ENCODE measurements at regions not wholly inside any gene's neighbourhood (a gene's known extent, or its start where the extent isn't known, plus 50 kb on each side); places are given as distances from the start of the nearest gene placed in this dataset.

- no peaks in the 10 kb centered on the region for H3K9me3 ChIP-seq (ENCODE audit: control insufficient read depth in 1 of 2, low read length in 2 of 2)
- no peak overlapping the region for H3K4me3 ChIP-seq (ENCODE audit: low read depth in 1 of 2, low read length in 2 of 2)
- no peaks in the 10 kb centered on the region for H3K36me3 ChIP-seq (ENCODE audit: control insufficient read depth in 1 of 2, insufficient read depth in 2 of 2, low read length in 2 of 2)
- H3K9ac ChIP-seq (ENCODE audit: low read depth in 1 of 2, low read length in 2 of 2) = no peak overlapping the region
- H3K4me1 ChIP-seq (ENCODE audit: control insufficient read depth in 1 of 2, insufficient read depth in 2 of 2, low read length in 2 of 2) = peaks cover 0 to 5% of the 10 kb centered on the region in 2 donors
- H3K27me3 ChIP-seq (ENCODE audit: control insufficient read depth in 1 of 2, insufficient read depth in 2 of 2, low read length in 2 of 2) = peaks cover 0 to 8% of the 10 kb centered on the region in 2 donors
- no peak overlapping the region for H3K27ac ChIP-seq (ENCODE audit: low read depth, low read length)
These were observed 127.2 kb downstream of the AXIN2 start for GRCh38 chr17:65434251-65434650.

DNA sequence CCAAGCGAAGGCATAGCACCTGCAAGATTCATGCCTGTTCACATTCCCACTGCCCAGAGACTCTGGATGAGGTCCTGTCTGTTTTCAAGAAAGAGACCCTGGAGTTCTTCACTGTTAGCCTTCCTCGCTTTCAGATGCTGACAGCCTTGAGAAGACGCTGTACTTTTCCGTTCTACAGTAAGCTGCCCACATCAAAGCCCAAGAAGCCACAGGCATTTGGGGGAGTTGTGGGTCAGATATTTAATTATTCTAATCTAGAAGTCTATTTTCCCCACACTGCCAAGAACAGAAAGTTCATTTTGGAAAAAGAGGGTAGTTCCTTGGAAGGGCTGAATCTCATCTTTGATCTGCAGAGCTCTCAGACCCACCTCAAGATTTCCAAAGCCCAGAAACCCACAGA lies 127.9 kb downstream of the AXIN2 start:
- no peak overlapping the region for H3K4me3 ChIP-seq (ENCODE audit: low read depth in 1 of 2, low read length in 2 of 2)
- H3K36me3 ChIP-seq (ENCODE audit: control insufficient read depth in 1 of 2, insufficient read depth in 2 of 2, low read length in 2 of 2) = no peaks in the 10 kb centered on the region
- no peaks in the 10 kb centered on the region for H3K9me3 ChIP-seq (ENCODE audit: control insufficient read depth in 1 of 2, low read length in 2 of 2)
- no peak overlapping the region for H3K9ac ChIP-seq (ENCODE audit: low read depth in 1 of 2, low read length in 2 of 2)
- H3K4me1 ChIP-seq (ENCODE audit: control insufficient read depth in 1 of 2, insufficient read depth in 2 of 2, low read length in 2 of 2) = no peaks in the 10 kb centered on the region
- H3K27ac ChIP-seq (ENCODE audit: low read depth, low read length) = no peak overlapping the region
- H3K27me3 ChIP-seq (ENCODE audit: control insufficient read depth in 1 of 2, insufficient read depth in 2 of 2, low read length in 2 of 2) = peaks cover 0 to 2% of the 10 kb centered on the region in 2 donors

DNA sequence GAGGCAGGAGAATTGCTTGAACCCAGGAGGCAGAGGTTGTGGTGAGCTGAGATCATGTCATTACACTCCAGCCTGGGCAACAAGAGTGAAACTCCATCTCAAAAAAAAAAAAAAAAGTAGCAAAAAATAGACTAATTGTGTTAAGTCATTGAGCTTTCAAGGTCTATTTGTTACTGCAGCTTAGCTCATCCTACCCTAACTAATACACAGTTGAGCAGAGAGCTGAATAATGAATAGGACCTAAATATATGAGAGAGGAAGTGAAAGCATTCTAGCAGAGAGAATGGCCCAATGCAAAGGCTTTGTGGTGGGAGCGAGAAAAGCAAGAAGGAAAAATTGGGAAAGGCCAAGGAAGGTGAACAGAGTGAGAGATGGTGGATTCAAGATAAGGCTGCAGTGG lies 128.3 kb downstream of the AXIN2 start:
- Histone ChIP-seq H3K9ac (ENCODE audit: low read depth in 1 of 2, low read length in 2 of 2) (no peak overlapping the region), H3K4me1 (ENCODE audit: control insufficient read depth in 1 of 2, insufficient read depth in 2 of 2, low read length in 2 of 2) (no peaks in the 10 kb centered on the region), H3K27ac (ENCODE audit: low read depth, low read length) (no peak overlapping the region), H3K36me3 (ENCODE audit: control insufficient read depth in 1 of 2, insufficient read depth in 2 of 2, low read length in 2 of 2) (no peaks in the 10 kb centered on the region), H3K27me3 (ENCODE audit: control insufficient read depth in 1 of 2, insufficient read depth in 2 of 2, low read length in 2 of 2) (no peaks in the 10 kb centered on the region), H3K4me3 (ENCODE audit: low read depth in 1 of 2, low read length in 2 of 2) (no peak overlapping the region), H3K9me3 (ENCODE audit: control insufficient read depth in 1 of 2, low read length in 2 of 2) (no peaks in the 10 kb centered on the region)

DNA sequence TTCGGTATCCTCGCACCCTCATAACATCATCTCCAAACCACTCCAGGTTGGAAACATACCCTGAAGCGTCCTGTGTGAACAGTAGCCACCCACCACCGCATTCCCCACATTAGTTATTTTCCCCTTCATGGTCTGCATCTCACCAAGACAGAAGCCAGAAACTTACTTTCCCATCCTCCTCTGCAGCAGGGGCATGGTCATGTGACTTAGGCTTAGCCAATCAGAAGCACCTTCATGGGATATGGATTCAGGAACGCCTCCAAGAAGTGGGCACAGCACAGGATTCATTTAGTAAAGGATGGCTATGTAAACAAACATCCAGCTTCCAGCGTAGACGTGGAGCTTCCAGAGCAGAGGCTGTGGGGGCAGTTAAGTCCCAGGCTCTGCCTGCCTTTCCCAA lies 130.3 kb downstream of the AXIN2 start:
- Histone ChIP-seq H3K27me3 (ENCODE audit: control insufficient read depth in 1 of 2, insufficient read depth in 2 of 2, low read length in 2 of 2) (no peaks in the 10 kb centered on the region), H3K27ac (ENCODE audit: low read depth, low read length) (no peak overlapping the region), H3K4me1 (ENCODE audit: control insufficient read depth in 1 of 2, insufficient read depth in 2 of 2, low read length in 2 of 2) (no peaks in the 10 kb centered on the region), H3K9me3 (ENCODE audit: control insufficient read depth in 1 of 2, low read length in 2 of 2) (no peaks in the 10 kb centered on the region), H3K9ac (ENCODE audit: low read depth in 1 of 2, low read length in 2 of 2) (no peak overlapping the region), H3K4me3 (ENCODE audit: low read depth in 1 of 2, low read length in 2 of 2) (no peak overlapping the region), H3K36me3 (ENCODE audit: control insufficient read depth in 1 of 2, insufficient read depth in 2 of 2, low read length in 2 of 2) (no peaks in the 10 kb centered on the region)

- H3K9ac ChIP-seq (ENCODE audit: low read depth in 1 of 2, low read length in 2 of 2) = no peak overlapping the region
- no peaks in the 10 kb centered on the region for H3K9me3 ChIP-seq (ENCODE audit: control insufficient read depth in 1 of 2, low read length in 2 of 2)
- no peaks in the 10 kb centered on the region for H3K27me3 ChIP-seq (ENCODE audit: control insufficient read depth in 1 of 2, insufficient read depth in 2 of 2, low read length in 2 of 2)
- no peak overlapping the region for H3K4me3 ChIP-seq (ENCODE audit: low read depth in 1 of 2, low read length in 2 of 2)
- H3K4me1 ChIP-seq (ENCODE audit: control insufficient read depth in 1 of 2, insufficient read depth in 2 of 2, low read length in 2 of 2) = no peaks in the 10 kb centered on the region
- H3K36me3 ChIP-seq (ENCODE audit: control insufficient read depth in 1 of 2, insufficient read depth in 2 of 2, low read length in 2 of 2) = no peaks in the 10 kb centered on the region
- no peak overlapping the region for H3K27ac ChIP-seq (ENCODE audit: low read depth, low read length)
These were observed 131.1 kb downstream of the AXIN2 start for GRCh38 chr17:65430209-65430833.

DNA sequence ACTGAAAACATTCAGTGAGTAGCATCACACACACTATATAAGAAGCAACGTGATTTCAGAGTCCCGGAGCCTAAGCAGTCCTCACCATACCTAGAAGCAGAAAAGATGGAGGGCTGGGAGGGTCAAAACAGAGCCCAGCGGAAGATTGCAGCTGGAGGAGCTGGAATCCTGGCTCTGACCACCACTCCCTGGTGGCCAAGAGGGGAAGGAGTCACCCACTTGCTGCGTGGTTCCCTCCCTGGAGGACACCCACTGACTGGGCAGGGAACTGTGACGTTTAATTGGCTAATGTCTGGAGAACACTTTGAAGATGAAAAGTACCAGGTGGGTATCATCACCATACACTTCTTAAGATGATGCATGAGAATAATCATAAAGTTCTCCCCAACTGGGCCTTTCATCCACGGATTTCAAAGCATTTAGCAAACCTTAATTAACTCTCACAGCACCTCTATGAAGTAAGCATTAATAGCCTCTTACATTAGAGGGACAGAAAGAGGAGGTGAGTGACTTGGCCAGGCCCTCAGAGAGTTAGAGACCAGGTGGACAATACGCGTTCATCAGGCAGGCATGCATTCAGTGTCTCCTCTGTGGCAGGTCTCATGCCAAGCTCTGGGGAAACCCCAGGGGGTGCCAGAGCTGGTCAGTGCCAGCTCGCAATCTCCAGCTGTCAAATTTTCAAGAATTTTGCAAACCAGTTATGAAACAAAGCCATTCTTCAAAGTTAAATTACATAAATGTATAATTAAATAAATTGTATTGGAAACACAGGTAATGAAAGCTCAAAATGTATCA lies 137.9 kb downstream of the AXIN2 start:
- Histone ChIP-seq H3K4me1 (ENCODE audit: control insufficient read depth in 1 of 2, insufficient read depth in 2 of 2, low read length in 2 of 2) (no peaks in the 10 kb centered on the region), H3K4me3 (ENCODE audit: low read depth in 1 of 2, low read length in 2 of 2) (no peak overlapping the region), H3K9ac (ENCODE audit: low read depth in 1 of 2, low read length in 2 of 2) (no peak overlapping the region), H3K27me3 (ENCODE audit: control insufficient read depth in 1 of 2, insufficient read depth in 2 of 2, low read length in 2 of 2) (no peaks in the 10 kb centered on the region), H3K36me3 (ENCODE audit: control insufficient read depth in 1 of 2, insufficient read depth in 2 of 2, low read length in 2 of 2) (no peaks in the 10 kb centered on the region), H3K27ac (ENCODE audit: low read depth, low read length) (no peak overlapping the region), H3K9me3 (ENCODE audit: control insufficient read depth in 1 of 2, low read length in 2 of 2) (no peaks in the 10 kb centered on the region)

- H3K4me1 ChIP-seq (ENCODE audit: control insufficient read depth in 1 of 2, insufficient read depth in 2 of 2, low read length in 2 of 2) = no peaks in the 10 kb centered on the region
- no peak overlapping the region for H3K27ac ChIP-seq (ENCODE audit: low read depth, low read length)
- H3K36me3 ChIP-seq (ENCODE audit: control insufficient read depth in 1 of 2, insufficient read depth in 2 of 2, low read length in 2 of 2) = no peaks in the 10 kb centered on the region
- H3K9me3 ChIP-seq (ENCODE audit: control insufficient read depth in 1 of 2, low read length in 2 of 2) = no peaks in the 10 kb centered on the region
- H3K4me3 ChIP-seq (ENCODE audit: low read depth in 1 of 2, low read length in 2 of 2) = no peak overlapping the region
- H3K27me3 ChIP-seq (ENCODE audit: control insufficient read depth in 1 of 2, insufficient read depth in 2 of 2, low read length in 2 of 2) = no peaks in the 10 kb centered on the region
- H3K9ac ChIP-seq (ENCODE audit: low read depth in 1 of 2, low read length in 2 of 2) = no peak overlapping the region
These were observed 142.8 kb downstream of the AXIN2 start for GRCh38 chr17:65418622-65419021.

GRCh38 chr17:65417406-65418221 lies 143.8 kb downstream of the AXIN2 start:
- no peaks in the 10 kb centered on the region for H3K27me3 ChIP-seq (ENCODE audit: control insufficient read depth in 1 of 2, insufficient read depth in 2 of 2, low read length in 2 of 2)
- no peak overlapping the region for H3K9ac ChIP-seq (ENCODE audit: low read depth in 1 of 2, low read length in 2 of 2)
- no peak overlapping the region for H3K4me3 ChIP-seq (ENCODE audit: low read depth in 1 of 2, low read length in 2 of 2)
- no peaks in the 10 kb centered on the region for H3K36me3 ChIP-seq (ENCODE audit: control insufficient read depth in 1 of 2, insufficient read depth in 2 of 2, low read length in 2 of 2)
- H3K9me3 ChIP-seq (ENCODE audit: control insufficient read depth in 1 of 2, low read length in 2 of 2) = no peaks in the 10 kb centered on the region
- H3K4me1 ChIP-seq (ENCODE audit: control insufficient read depth in 1 of 2, insufficient read depth in 2 of 2, low read length in 2 of 2) = no peaks in the 10 kb centered on the region
- no peak overlapping the region for H3K27ac ChIP-seq (ENCODE audit: low read depth, low read length)

DNA sequence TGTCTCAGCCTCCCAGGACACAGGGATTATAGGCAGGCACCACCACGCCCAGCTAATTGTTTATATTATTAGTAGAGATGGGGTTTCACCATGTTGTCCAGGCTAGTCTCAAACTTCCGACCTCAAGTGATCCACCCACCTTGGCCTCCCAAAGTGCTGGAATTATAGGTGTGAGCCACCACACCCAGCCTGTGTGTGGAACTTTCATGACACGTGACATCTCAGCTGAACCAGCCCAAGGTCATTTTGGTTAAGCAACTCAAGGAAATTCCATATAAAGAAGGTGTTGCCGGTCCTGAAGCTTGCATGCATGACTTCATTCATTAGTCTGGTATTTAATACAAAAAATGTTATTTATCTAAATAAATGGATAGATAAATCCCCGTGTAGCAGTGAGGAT lies 145.5 kb downstream of the AXIN2 start:
- Histone ChIP-seq H3K27ac (ENCODE audit: low read depth, low read length) (no peak overlapping the region), H3K27me3 (ENCODE audit: control insufficient read depth in 1 of 2, insufficient read depth in 2 of 2, low read length in 2 of 2) (no peaks in the 10 kb centered on the region), H3K9ac (ENCODE audit: low read depth in 1 of 2, low read length in 2 of 2) (no peak overlapping the region), H3K36me3 (ENCODE audit: control insufficient read depth in 1 of 2, insufficient read depth in 2 of 2, low read length in 2 of 2) (no peaks in the 10 kb centered on the region), H3K9me3 (ENCODE audit: control insufficient read depth in 1 of 2, low read length in 2 of 2) (peaks cover 0 to 9% of the 10 kb centered on the region in 2 donors), H3K4me1 (ENCODE audit: control insufficient read depth in 1 of 2, insufficient read depth in 2 of 2, low read length in 2 of 2) (no peaks in the 10 kb centered on the region), H3K4me3 (ENCODE audit: low read depth in 1 of 2, low read length in 2 of 2) (no peak overlapping the region)

DNA sequence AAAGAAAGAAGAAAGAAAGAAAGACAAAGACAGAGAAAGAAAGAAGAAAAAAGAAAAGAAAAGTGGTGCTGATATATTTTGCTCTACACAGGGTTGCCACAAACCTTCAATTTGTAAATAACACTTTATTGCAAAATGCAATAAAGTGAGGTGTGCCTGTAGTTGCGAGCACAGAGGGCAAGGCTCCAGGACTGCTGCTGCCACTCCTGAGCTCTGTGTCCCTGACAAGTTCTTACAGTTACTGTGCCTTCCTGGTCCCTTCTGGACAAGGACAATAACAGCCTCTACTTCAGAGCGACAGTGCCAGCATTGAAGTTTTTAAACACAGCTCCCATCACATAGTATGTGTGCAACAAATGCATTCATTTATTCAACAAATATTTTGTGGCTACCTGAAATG lies 148.1 kb downstream of the AXIN2 start:
- no peak overlapping the region for H3K9ac ChIP-seq (ENCODE audit: low read depth in 1 of 2, low read length in 2 of 2)
- no peaks in the 10 kb centered on the region for H3K36me3 ChIP-seq (ENCODE audit: control insufficient read depth in 1 of 2, insufficient read depth in 2 of 2, low read length in 2 of 2)
- no peak overlapping the region for H3K27ac ChIP-seq (ENCODE audit: low read depth, low read length)
- peaks cover 0 to 9% of the 10 kb centered on the region in 2 donors for H3K9me3 ChIP-seq (ENCODE audit: control insufficient read depth in 1 of 2, low read length in 2 of 2)
- H3K4me1 ChIP-seq (ENCODE audit: control insufficient read depth in 1 of 2, insufficient read depth in 2 of 2, low read length in 2 of 2) = no peaks in the 10 kb centered on the region
- H3K27me3 ChIP-seq (ENCODE audit: control insufficient read depth in 1 of 2, insufficient read depth in 2 of 2, low read length in 2 of 2) = no peaks in the 10 kb centered on the region
- no peak overlapping the region for H3K4me3 ChIP-seq (ENCODE audit: low read depth in 1 of 2, low read length in 2 of 2)
